CD4-positive, alpha-beta T cell (primary cell): ENCODE measurements at regions not wholly inside any gene's neighbourhood (a gene's known extent, or its start where the extent isn't known, plus 50 kb on each side); places are given as distances from the start of the nearest gene placed in this dataset.
"Not testable (repeated sequence)": the region's sequence is repeated elsewhere in the genome, so short reads cannot be mapped to it uniquely, and the experiment has no call there.

Source experiments
- ATAC-seq: fragments of 200-7000 bp; cut with Tn5 transposase; one replicate; pipeline ENCODE4 v1.10.0; 2022; ENCODE audit warnings: mild to moderate bottlenecking; ENCODE audit not compliant: poor library complexity
- CTCF ChIA-PET: fragments of 350-600 bp; sonication (Branson Sonifier 250); formaldehyde crosslinking; loops from one replicate; lab custom pipeline; 2021; ENCODE audit warnings: antibody characterized with exemption, inconsistent platforms; lab: Charles Lee
- POLR2A ChIA-PET: fragments of 350-600 bp; sonication (Branson Sonifier 250); formaldehyde crosslinking; loops from one replicate; lab custom pipeline; 2021; ENCODE audit warnings: antibody characterized with exemption, inconsistent platforms; lab: Charles Lee
- DNase-seq, 14 experiments: peaks; one replicate each; pipeline ENCODE4 v3.0.0-alpha.2; 2013 to 2020; ENCODE audit warnings: mixed read lengths in 2 of 14
- H3K27ac ChIP-seq, 2 donors: one replicate each; pipeline versions ENCODE4 v1.5.1 to v1.7.0; 2013; ENCODE audit warnings: low read length in 2 of 2, low read depth in 1 of 2, mild to moderate bottlenecking in 1 of 2
- H3K27me3 ChIP-seq, 2 experiments: 1 replicate in 1 of 2; 2 replicates in 1 of 2; pipeline versions ENCODE4 v1.6.1 to v1.7.0; 2013; ENCODE audit warnings: low read length in 2 of 2, control low read depth in 1 of 2, mild to moderate bottlenecking in 1 of 2, moderate library complexity in 1 of 2; ENCODE audit not compliant: insufficient read depth in 2 of 2, control insufficient read depth in 1 of 2
- H3K36me3 ChIP-seq: one replicate; pipeline ENCODE4 v1.6.1; 2013; ENCODE audit warnings: low read length, control low read depth; ENCODE audit not compliant: insufficient read depth
- H3K4me1 ChIP-seq: one replicate; pipeline ENCODE4 v1.6.1; 2013; ENCODE audit warnings: low read length, control low read depth; ENCODE audit not compliant: insufficient read depth
- H3K4me3 ChIP-seq: one replicate; pipeline ENCODE4 v1.5.1; 2013; ENCODE audit warnings: mild to moderate bottlenecking, low read length, moderate library complexity
- H3K9me3 ChIP-seq, 2 experiments: 1 replicate in 1 of 2; 2 replicates in 1 of 2; pipeline versions ENCODE4 v1.6.1 to v1.7.0; 2013; ENCODE audit warnings: low read length in 2 of 2, mild to moderate bottlenecking in 2 of 2, control low read depth in 1 of 2, moderate library complexity in 1 of 2; ENCODE audit not compliant: control insufficient read depth in 1 of 2, insufficient read depth in 1 of 2
- H3K27ac Mint-ChIP-seq: one replicate; pipeline ENCODE4 v1.8.0; 2020; ENCODE audit warnings: mixed read lengths
- H3K27me3 Mint-ChIP-seq: one replicate; pipeline ENCODE4 v1.8.0; 2021; ENCODE audit warnings: mixed read lengths
- H3K36me3 Mint-ChIP-seq: one replicate; pipeline ENCODE4 v1.8.0; 2021; ENCODE audit warnings: low read depth, mixed read lengths
- H3K4me1 Mint-ChIP-seq: one replicate; pipeline ENCODE4 v1.8.0; 2021; ENCODE audit warnings: low read depth, mixed read lengths
- H3K4me3 Mint-ChIP-seq: one replicate; pipeline ENCODE4 v1.8.0; 2020; ENCODE audit warnings: mild to moderate bottlenecking, mixed read lengths
- H3K9me3 Mint-ChIP-seq: one replicate; pipeline ENCODE4 v1.8.0; 2020; ENCODE audit warnings: mixed read lengths
- intact Hi-C, 2 experiments: fragments of 100-400 bp; cut with DNase I in 1 of 2; cut with micrococcal nuclease in 1 of 2; formaldehyde crosslinking; loops; one replicate each; pipeline versions ENCODE4 v1.15.1 to v1.9.0; 2023 to 2025; cut with DNase I, micrococcal nuclease

- intact Hi-C loops, H3K27me3 ChIP-seq, H3K4me1 Mint-ChIP-seq, CTCF ChIA-PET, DNase-seq, ATAC-seq, POLR2A ChIA-PET, H3K36me3 ChIP-seq, H3K27ac ChIP-seq, H3K4me3 Mint-ChIP-seq, H3K27me3 Mint-ChIP-seq, H3K4me3 ChIP-seq, H3K9me3 ChIP-seq, H3K4me1 ChIP-seq, H3K9me3 Mint-ChIP-seq, H3K27ac Mint-ChIP-seq, H3K36me3 Mint-ChIP-seq: not testable (repeated sequence)
These were observed 53.0 kb upstream of the C1QTNF3 start for GRCh38 chr5:34096033-34096432.

DNA sequence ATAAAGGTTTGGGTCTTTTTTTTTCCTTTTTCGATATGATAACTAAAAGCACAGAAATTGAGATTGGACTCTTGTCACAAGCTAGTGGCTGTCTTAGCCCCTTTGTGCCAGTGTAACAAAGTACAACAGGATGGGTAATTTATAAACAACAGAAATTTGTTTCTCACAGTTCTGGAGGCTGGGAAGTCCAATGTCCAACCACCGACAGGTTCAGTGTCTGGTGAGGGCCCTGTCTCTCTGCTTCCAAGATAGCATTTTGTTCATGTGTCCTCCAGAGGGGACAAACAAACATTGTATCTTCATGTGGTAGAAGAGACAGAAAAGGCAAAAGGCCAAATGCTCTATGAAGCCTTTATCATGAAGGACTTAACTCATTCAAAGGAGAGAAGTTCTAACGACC, 56.9 kb upstream of the C1QTNF3 start:
- H3K36me3 ChIP-seq, H3K27me3 ChIP-seq, ATAC-seq, H3K4me1 Mint-ChIP-seq, POLR2A ChIA-PET, H3K4me1 ChIP-seq, intact Hi-C loops, H3K27me3 Mint-ChIP-seq, H3K27ac Mint-ChIP-seq, CTCF ChIA-PET, H3K4me3 ChIP-seq, H3K9me3 Mint-ChIP-seq, H3K36me3 Mint-ChIP-seq, H3K9me3 ChIP-seq, H3K4me3 Mint-ChIP-seq, H3K27ac ChIP-seq, DNase-seq: not testable (repeated sequence)

DNA sequence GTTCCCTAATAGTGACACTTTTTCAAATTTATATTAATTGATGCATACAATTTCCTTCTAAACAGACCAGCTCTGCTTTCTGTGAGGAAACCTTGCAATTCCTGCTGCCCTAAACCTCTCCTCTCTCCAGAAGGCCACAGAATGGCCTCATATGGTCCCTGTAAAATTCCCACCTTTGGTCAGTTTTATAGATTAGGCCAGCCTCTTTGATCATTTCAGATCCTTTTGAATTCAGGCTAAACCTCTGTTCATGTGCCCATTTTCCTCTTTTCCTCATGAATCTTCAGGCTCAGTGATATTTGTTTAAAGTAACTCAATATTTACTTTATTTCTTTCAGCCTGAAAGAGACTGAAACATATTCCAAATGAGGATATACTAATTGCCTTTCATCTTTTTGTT, 58.6 kb upstream of the C1QTNF3 start:
- CTCF ChIA-PET, H3K27ac ChIP-seq, H3K27ac Mint-ChIP-seq, H3K9me3 ChIP-seq, H3K36me3 Mint-ChIP-seq, H3K4me3 Mint-ChIP-seq, POLR2A ChIA-PET, H3K4me1 ChIP-seq, H3K9me3 Mint-ChIP-seq, H3K27me3 Mint-ChIP-seq, ATAC-seq, H3K4me3 ChIP-seq, intact Hi-C loops, H3K4me1 Mint-ChIP-seq, H3K36me3 ChIP-seq, H3K27me3 ChIP-seq, DNase-seq: not testable (repeated sequence)

DNA sequence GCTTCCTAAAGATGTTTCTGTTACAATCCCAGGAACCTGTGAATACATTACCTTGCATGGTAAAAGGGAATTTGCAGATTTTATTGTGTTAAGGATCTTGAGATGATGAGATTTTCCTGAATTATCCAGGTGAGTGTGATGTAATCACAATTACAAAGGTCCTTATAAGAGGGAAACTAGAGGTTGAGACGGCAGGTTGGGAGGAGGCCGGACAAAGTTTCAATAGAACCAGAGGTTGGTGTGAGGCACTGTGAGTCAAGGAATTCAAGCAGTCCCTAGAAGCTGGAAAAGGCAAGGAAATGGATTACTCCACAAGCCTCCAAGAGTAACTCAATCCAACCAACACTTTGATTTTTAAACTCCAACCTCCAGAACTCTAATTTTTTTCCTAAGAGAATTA, 65.9 kb upstream of the C1QTNF3 start:
- ATAC-seq, CTCF ChIA-PET, H3K36me3 Mint-ChIP-seq, H3K4me3 ChIP-seq, POLR2A ChIA-PET, H3K36me3 ChIP-seq, H3K27me3 ChIP-seq, DNase-seq, H3K9me3 ChIP-seq, H3K4me1 Mint-ChIP-seq, H3K27ac ChIP-seq, H3K27me3 Mint-ChIP-seq, H3K4me3 Mint-ChIP-seq, H3K4me1 ChIP-seq, H3K9me3 Mint-ChIP-seq, intact Hi-C loops, H3K27ac Mint-ChIP-seq: not testable (repeated sequence)

DNA sequence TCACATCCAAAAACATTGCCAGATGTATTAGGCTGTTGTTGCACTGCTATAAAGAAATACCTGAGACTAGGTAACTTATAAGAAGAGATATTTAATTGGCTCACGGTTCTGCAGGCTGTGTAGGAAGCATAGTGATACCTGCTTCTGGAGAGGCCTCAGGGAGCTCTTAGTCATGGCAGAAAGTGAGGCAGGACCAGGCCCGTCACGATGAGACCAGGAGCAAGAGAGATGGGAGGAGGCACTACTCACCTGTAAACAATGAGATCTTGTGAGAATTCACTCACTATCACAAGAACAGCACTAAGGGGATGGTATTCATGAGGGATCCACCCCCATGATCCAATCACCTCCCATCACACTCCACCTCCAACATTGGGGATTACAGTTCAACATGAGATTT, 81.3 kb upstream of the C1QTNF3 start:
- H3K27me3 Mint-ChIP-seq, POLR2A ChIA-PET, DNase-seq, H3K9me3 Mint-ChIP-seq, H3K27me3 ChIP-seq, H3K36me3 ChIP-seq, H3K4me1 Mint-ChIP-seq, H3K4me3 Mint-ChIP-seq, CTCF ChIA-PET, ATAC-seq, H3K4me3 ChIP-seq, H3K4me1 ChIP-seq, H3K9me3 ChIP-seq, H3K27ac Mint-ChIP-seq, intact Hi-C loops, H3K27ac ChIP-seq: not testable (repeated sequence)
- peaks cover 26% of the 10 kb centered on the region for H3K36me3 Mint-ChIP-seq

DNA sequence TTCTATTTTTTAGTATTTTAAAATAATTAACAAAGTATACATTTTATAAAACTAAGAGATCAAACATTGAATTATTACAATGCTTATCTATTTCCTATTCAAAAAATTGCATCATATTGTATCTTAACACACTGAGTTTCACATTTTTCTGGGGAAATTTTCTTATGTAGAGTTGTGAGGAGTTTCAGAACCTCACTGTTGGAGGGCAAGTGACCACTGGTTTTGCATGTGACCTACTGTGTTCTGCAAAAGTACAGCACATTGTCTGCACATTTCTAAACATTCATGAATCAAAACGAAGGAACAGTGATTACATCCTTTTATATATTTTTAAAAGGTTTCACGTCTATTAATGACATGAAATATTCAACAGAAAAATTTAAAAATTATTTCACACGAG, 82.3 kb upstream of the C1QTNF3 start:
- H3K27me3 ChIP-seq, H3K4me1 Mint-ChIP-seq, ATAC-seq, H3K4me1 ChIP-seq, H3K4me3 Mint-ChIP-seq, DNase-seq, POLR2A ChIA-PET, H3K9me3 Mint-ChIP-seq, H3K27me3 Mint-ChIP-seq, H3K9me3 ChIP-seq, H3K4me3 ChIP-seq, intact Hi-C loops, CTCF ChIA-PET, H3K36me3 ChIP-seq, H3K27ac ChIP-seq, H3K27ac Mint-ChIP-seq: not testable (repeated sequence)
- peaks cover 22% of the 10 kb centered on the region for H3K36me3 Mint-ChIP-seq

- H3K9me3 Mint-ChIP-seq, CTCF ChIA-PET, H3K27ac ChIP-seq, H3K4me3 Mint-ChIP-seq, POLR2A ChIA-PET, ATAC-seq, H3K27me3 ChIP-seq, DNase-seq, H3K4me1 Mint-ChIP-seq, H3K4me1 ChIP-seq, H3K36me3 ChIP-seq, H3K9me3 ChIP-seq, intact Hi-C loops, H3K27ac Mint-ChIP-seq, H3K4me3 ChIP-seq, H3K27me3 Mint-ChIP-seq: not testable (repeated sequence)
- H3K36me3 Mint-ChIP-seq, result peaks cover 13% of the 10 kb centered on the region
These were observed 83.7 kb upstream of the C1QTNF3 start for GRCh38 chr5:34126741-34127140.
